H1 (cell line): ENCODE measurements at regions not wholly inside any gene's neighbourhood (a gene's known extent, or its start where the extent isn't known, plus 50 kb on each side); places are given as distances from the start of the nearest gene placed in this dataset.

ENCODE experiments used
- CTCF ChIP-seq, 3 experiments: IDR thresholded peaks; 1 replicate in 2 of 3; 2 replicates in 1 of 3; pipeline versions ENCODE4 v1.5.1 to v1.6.1; 2011; ENCODE audit warnings: low read length in 3 of 3, mild to moderate bottlenecking in 3 of 3, inconsistent platforms in 2 of 3, low read depth in 1 of 3, moderate library complexity in 1 of 3; ENCODE audit not compliant: insufficient read depth in 1 of 3; ENCODE audit errors: control extremely low read depth in 1 of 3
- RXRA ChIP-seq: IDR thresholded peaks from 2 replicates; pipeline ENCODE4 v1.6.1; 2011; ENCODE audit warnings: low read depth, mild to moderate bottlenecking, low read length, moderate library complexity; ENCODE audit not compliant: insufficient read depth
- SIN3A ChIP-seq, 2 experiments: IDR thresholded peaks in 1 of 2; conservative IDR thresholded peaks in 1 of 2; 2 replicates each; pipeline ENCODE4 v1.6.1; 2011 to 2012; ENCODE audit warnings: low read length in 2 of 2, improper control_type of control experiment in 1 of 2, low read depth in 1 of 2, mild to moderate bottlenecking in 1 of 2

GRCh38 chr9:86679909-86680308, 267.4 kb downstream of the GAS1 start:
- no peak for TF ChIP-seq CTCF (IDR thresholded peaks at IDR 0.05; ENCODE audit: control extremely low read depth in 1 of 3, insufficient read depth in 1 of 3, low read depth in 1 of 3, low read length in 3 of 3)
- TF ChIP-seq SIN3A (conservative IDR thresholded peaks at IDR 0.05 in 1 of 2, IDR thresholded peaks at IDR 0.05 in 1 of 2; ENCODE audit: low read depth in 1 of 2, low read length in 2 of 2) = no peak
- TF ChIP-seq RXRA = no peak
